GM12878 (cell line): ENCODE measurements at regions not wholly inside any gene's neighbourhood (a gene's known extent, or its start where the extent isn't known, plus 50 kb on each side); places are given as distances from the start of the nearest gene placed in this dataset.

Source experiments
- ATAC-seq: fragments of 200-7000 bp; cut with Tn5 transposase; 3 replicates; pipeline ENCODE4 v1.9.1; 2020; ENCODE audit warnings: mild to moderate bottlenecking, moderate library complexity
- BruUV-seq: library from RNA; stranded (reverse); fragments of 400-500 nt; replicated peaks from 2 replicates; lab custom pipeline; 2021; lab: Mats Ljungman, UMichigan
- CTCF ChIA-PET: fragments of 300-600 bp; sonication (Branson Sonifier 250); formaldehyde crosslinking; extraction: SDS; loops from one replicate; lab custom pipeline; 2021; ENCODE audit warnings: inconsistent platforms; lab: Yijun Ruan, JAX
- POLR2A ChIA-PET: fragments of 350-600 bp; formaldehyde crosslinking; extraction: SDS; loops from one replicate; lab custom pipeline; 2021; ENCODE audit warnings: inconsistent platforms; lab: Charles Lee
- RAD21 ChIA-PET: fragments of 300-600 bp; sonication (Branson Sonifier 250); formaldehyde crosslinking; loops from one replicate; lab custom pipeline; 2023; ENCODE audit warnings: antibody characterized with exemption; ENCODE audit not compliant: unreplicated experiment; lab: Charles Lee
- SMC1A ChIA-PET: fragments of 300-600 bp; sonication (Branson Sonifier 250); formaldehyde crosslinking; loops from one replicate; lab custom pipeline; 2023; ENCODE audit not compliant: unreplicated experiment, uncharacterized antibody; lab: Charles Lee
- DNase-seq: peaks from one replicate; pipeline ENCODE4 v3.0.0-alpha.2; 2011; ENCODE audit warnings: low read depth, low spot score
- FAIRE-seq: peaks from 3 replicates; lab custom pipeline; 2011; peaks lifted over from hg19 to GRCh38; lab: Jason Lieb, UNC
- H2AFZ ChIP-seq: 2 replicates; pipeline ENCODE4 v1.6.0; 2011; ENCODE audit warnings: low read depth, low read length, control low read depth; ENCODE audit not compliant: control insufficient read depth
- H3K27ac ChIP-seq: 2 replicates; pipeline ENCODE4 v1.5.1; 2011; ENCODE audit warnings: control low read depth; ENCODE audit not compliant: control insufficient read depth, insufficient read depth
- H3K27me3 ChIP-seq, 2 experiments: replicated peaks in 1 of 2; 2 replicates each; pipeline versions ENCODE4 v1.6.0 to v1.6.1; 2011; ENCODE audit warnings: low read length in 1 of 2; ENCODE audit not compliant: control insufficient read depth in 2 of 2, insufficient read depth in 2 of 2
- H3K36me3 ChIP-seq, 2 experiments: 2 replicates each; pipeline ENCODE4 v1.5.1; 2011; ENCODE audit warnings: low read length in 1 of 2; ENCODE audit not compliant: control insufficient read depth in 2 of 2, insufficient read depth in 2 of 2
- H3K4me1 ChIP-seq: 2 replicates; pipeline ENCODE4 v1.6.1; 2011; ENCODE audit warnings: mild to moderate bottlenecking, low read length, moderate library complexity, mixed read lengths; ENCODE audit not compliant: control insufficient read depth, insufficient read depth
- H3K4me2 ChIP-seq: 2 replicates; pipeline ENCODE4 v1.6.0; 2011; ENCODE audit warnings: control low read depth; ENCODE audit not compliant: control insufficient read depth, insufficient read depth
- H3K4me3 ChIP-seq: fragments of 200-600 bp; sonication (generic); 2 replicates; pipeline ENCODE4 v1.5.1; 2016
- H3K79me2 ChIP-seq: 2 replicates; pipeline ENCODE4 v1.6.0; 2011; ENCODE audit warnings: low read length; ENCODE audit not compliant: control insufficient read depth, insufficient read depth
- H3K9ac ChIP-seq: 2 replicates; pipeline ENCODE4 v1.8.0; 2011; ENCODE audit warnings: low read length, control low read depth, mixed read lengths; ENCODE audit not compliant: control insufficient read depth, insufficient read depth
- H3K9me3 ChIP-seq: replicated peaks from 3 replicates; pipeline ENCODE4 v1.5.1; 2011; ENCODE audit warnings: mild to moderate bottlenecking, low read length; ENCODE audit not compliant: control insufficient read depth, insufficient read depth
- H4K20me1 ChIP-seq: 2 replicates; pipeline ENCODE4 v1.6.0; 2011; ENCODE audit not compliant: control insufficient read depth, insufficient read depth
- CHD4 ChIP-seq: fragments of 200-600 bp; sonication (generic); IDR thresholded peaks from 2 replicates; pipeline ENCODE4 v1.6.1; 2016; ENCODE audit warnings: mild to moderate bottlenecking
- IRF5 ChIP-seq: fragments of 450-650 bp; IDR thresholded peaks from 2 replicates; pipeline ENCODE4 v1.6.1; 2017; ENCODE audit warnings: borderline replicate concordance
- MXI1 ChIP-seq: fragments of 150-350 bp; IDR thresholded peaks from 2 replicates; pipeline ENCODE4 v1.6.1; 2011; ENCODE audit warnings: low read depth, mild to moderate bottlenecking, inconsistent platforms, low read length, improper control_type of control experiment
- MYB ChIP-seq: fragments of 150-350 bp; IDR thresholded peaks from 2 replicates; pipeline ENCODE4 v1.6.1; 2014; ENCODE audit warnings: mild to moderate bottlenecking, low read depth, low read length, borderline replicate concordance
- PRDM15 ChIP-seq: fragments of 450-650 bp; formaldehyde crosslinking; IDR thresholded peaks from 2 replicates; pipeline ENCODE4 v1.4.0; 2020; ENCODE audit warnings: mild to moderate bottlenecking, moderate library complexity
- RAD51 ChIP-seq: fragments of 450-650 bp; IDR thresholded peaks from 2 replicates; pipeline ENCODE4 v1.6.1; 2016; ENCODE audit warnings: moderate library complexity, mild to moderate bottlenecking, inconsistent platforms
- RCOR1 ChIP-seq: conservative IDR thresholded peaks from 2 replicates; pipeline ENCODE4 v1.6.1; 2012; ENCODE audit warnings: low read depth, low read length, improper control_type of control experiment
- RUNX3 ChIP-seq: IDR thresholded peaks from 2 replicates; pipeline ENCODE4 v1.6.1; 2012; ENCODE audit warnings: low read length, inconsistent platforms
- ZNF217 ChIP-seq: fragments of 450-650 bp; IDR thresholded peaks from 2 replicates; pipeline ENCODE4 v1.6.1; 2017; ENCODE audit warnings: antibody characterized with exemption, mild to moderate bottlenecking
- WGBS: methylation state at CpG from one replicate; pipeline ENCODE4 v1.1.6; 2016; ENCODE audit warnings: low lambda C conversion rate; ENCODE audit not compliant: insufficient replicate concordance, insufficient coverage; ENCODE audit errors: missing lambda C conversion rate; 5-methylcytosine and 5-hydroxymethylcytosine counted together
- in situ Hi-C: fragments of 300-500 bp; cut with MboI; formaldehyde crosslinking; loops from 9 replicates; pipeline ENCODE4 v1.14.3; 2018; ENCODE audit warnings: mixed read lengths
- intact Hi-C: fragments of 100-400 bp; cut with micrococcal nuclease; formaldehyde crosslinking; loops from one replicate; pipeline ENCODE4 v1.14.2; 2022; ENCODE audit not compliant: unreplicated experiment
- TF ChIP-seq, protein P1 (sequence below): fragments of 450-650 bp; IDR thresholded peaks from 2 replicates; pipeline ENCODE4 v1.6.1; 2016; ENCODE audit warnings: mild to moderate bottlenecking
- TF ChIP-seq, protein P2 (sequence below): fragments of 450-650 bp; IDR thresholded peaks from 2 replicates; pipeline ENCODE4 v1.6.1; 2017; ENCODE audit warnings: low read depth, mild to moderate bottlenecking, moderate library complexity
- TF ChIP-seq, protein P3 (sequence below): fragments of 450-650 bp; IDR thresholded peaks from 2 replicates; pipeline ENCODE4 v1.6.1; 2016; ENCODE audit warnings: mild to moderate bottlenecking

GRCh38 chr12:130240831-130241590 lies 78.7 kb downstream of the FZD10 start (continued):
- TF ChIP-seq, protein P1, sequence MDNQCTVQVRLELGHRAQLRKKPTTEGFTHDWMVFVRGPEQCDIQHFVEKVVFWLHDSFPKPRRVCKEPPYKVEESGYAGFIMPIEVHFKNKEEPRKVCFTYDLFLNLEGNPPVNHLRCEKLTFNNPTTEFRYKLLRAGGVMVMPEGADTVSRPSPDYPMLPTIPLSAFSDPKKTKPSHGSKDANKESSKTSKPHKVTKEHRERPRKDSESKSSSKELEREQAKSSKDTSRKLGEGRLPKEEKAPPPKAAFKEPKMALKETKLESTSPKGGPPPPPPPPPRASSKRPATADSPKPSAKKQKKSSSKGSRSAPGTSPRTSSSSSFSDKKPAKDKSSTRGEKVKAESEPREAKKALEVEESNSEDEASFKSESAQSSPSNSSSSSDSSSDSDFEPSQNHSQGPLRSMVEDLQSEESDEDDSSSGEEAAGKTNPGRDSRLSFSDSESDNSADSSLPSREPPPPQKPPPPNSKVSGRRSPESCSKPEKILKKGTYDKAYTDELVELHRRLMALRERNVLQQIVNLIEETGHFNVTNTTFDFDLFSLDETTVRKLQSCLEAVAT = no peak
- no peak for TF ChIP-seq RCOR1
- TF ChIP-seq, protein P2, sequence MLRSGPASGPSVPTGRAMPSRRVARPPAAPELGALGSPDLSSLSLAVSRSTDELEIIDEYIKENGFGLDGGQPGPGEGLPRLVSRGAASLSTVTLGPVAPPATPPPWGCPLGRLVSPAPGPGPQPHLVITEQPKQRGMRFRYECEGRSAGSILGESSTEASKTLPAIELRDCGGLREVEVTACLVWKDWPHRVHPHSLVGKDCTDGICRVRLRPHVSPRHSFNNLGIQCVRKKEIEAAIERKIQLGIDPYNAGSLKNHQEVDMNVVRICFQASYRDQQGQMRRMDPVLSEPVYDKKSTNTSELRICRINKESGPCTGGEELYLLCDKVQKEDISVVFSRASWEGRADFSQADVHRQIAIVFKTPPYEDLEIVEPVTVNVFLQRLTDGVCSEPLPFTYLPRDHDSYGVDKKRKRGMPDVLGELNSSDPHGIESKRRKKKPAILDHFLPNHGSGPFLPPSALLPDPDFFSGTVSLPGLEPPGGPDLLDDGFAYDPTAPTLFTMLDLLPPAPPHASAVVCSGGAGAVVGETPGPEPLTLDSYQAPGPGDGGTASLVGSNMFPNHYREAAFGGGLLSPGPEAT = no peak

DNA sequence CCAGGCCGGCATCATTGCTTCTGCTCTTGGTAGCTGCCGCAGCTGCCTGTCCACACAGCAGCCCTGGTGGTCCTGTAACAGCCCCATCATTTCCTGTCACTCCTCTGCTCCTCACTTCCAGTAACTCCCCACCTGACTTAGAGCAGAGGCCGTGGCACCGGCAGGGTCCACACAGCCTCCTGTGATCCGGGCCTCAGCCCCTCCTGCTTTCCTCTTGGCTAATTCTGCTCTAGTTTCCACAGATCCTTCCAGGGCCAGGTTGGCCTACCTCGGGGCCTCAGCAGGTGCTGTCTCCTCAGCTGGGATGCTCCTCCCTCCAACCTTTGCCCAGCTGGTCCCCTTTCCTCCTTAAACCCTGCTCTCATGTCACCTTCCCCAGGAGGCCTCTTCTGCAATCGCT lies 80.2 kb downstream of the FZD10 start:
- ATAC-seq = no peak
- no peak overlapping the region for H3K4me2 ChIP-seq
- intact Hi-C loops = no loop called here
- POLR2A ChIA-PET = no interaction called here
- H3K27ac ChIP-seq = no peak overlapping the region
- H3K9ac ChIP-seq = no peak overlapping the region
- CTCF ChIA-PET = no interaction called here
- H3K9me3 ChIP-seq = no peaks in the 10 kb centered on the region
- SMC1A ChIA-PET = no interaction called here
- no peaks in the 10 kb centered on the region for H3K4me1 ChIP-seq
- H4K20me1 ChIP-seq = no peaks in the 10 kb centered on the region
- 43% methylated on average over 7 of the region's 7 CpGs for WGBS
- no TSS peak for BruUV-seq
- no peaks in the 10 kb centered on the region for H3K79me2 ChIP-seq
- DNase-seq = no peak
- H3K4me3 ChIP-seq = no peak overlapping the region
- TF ChIP-seq ZNF217 (no peak), MXI1 (no peak), PRDM15 (CRISPR knock-in tag) (no peak), RUNX3 (no peak), RAD51 (no peak), MYB (no peak), IRF5 (no peak), CHD4 (no peak)
- TF ChIP-seq, protein P3, sequence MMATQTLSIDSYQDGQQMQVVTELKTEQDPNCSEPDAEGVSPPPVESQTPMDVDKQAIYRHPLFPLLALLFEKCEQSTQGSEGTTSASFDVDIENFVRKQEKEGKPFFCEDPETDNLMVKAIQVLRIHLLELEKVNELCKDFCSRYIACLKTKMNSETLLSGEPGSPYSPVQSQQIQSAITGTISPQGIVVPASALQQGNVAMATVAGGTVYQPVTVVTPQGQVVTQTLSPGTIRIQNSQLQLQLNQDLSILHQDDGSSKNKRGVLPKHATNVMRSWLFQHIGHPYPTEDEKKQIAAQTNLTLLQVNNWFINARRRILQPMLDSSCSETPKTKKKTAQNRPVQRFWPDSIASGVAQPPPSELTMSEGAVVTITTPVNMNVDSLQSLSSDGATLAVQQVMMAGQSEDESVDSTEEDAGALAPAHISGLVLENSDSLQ = no peak
- in situ Hi-C loops = no loop called here
- H3K27me3 ChIP-seq = no peaks in the 10 kb centered on the region
- H2AFZ ChIP-seq = no peak overlapping the region
- RAD21 ChIA-PET = no interaction called here
- FAIRE-seq = no peak
- H3K36me3 ChIP-seq = no peaks in the 10 kb centered on the region
